SHP77 (cell line): ENCODE measurements at regions not wholly inside any gene's neighbourhood (a gene's known extent, or its start where the extent isn't known, plus 50 kb on each side); places are given as distances from the start of the nearest gene placed in this dataset.

ENCODE experiments used
- DNase-seq, 2 experiments: peaks; one replicate each; lab custom pipeline; 2025; lab: John Stamatoyannopoulos, UW

- DNase-seq = no peak
These were observed 458.9 kb upstream of the DYNLRB2 start for GRCh38 chr16:80081846-80082245.

GRCh38 chr16:80080287-80080851, 460.4 kb upstream of the DYNLRB2 start:
- DNase-seq = no peak

- DNase-seq = no peak
These were observed 461.7 kb upstream of the DYNLRB2 start for GRCh38 chr16:80079072-80079471.

- DNase-seq = no peak
These were observed 463.1 kb upstream of the DYNLRB2 start for GRCh38 chr16:80077696-80078095.

- no peak for DNase-seq
These were observed 466.5 kb upstream of the DYNLRB2 start for GRCh38 chr16:80074329-80074728.

- no peak for DNase-seq
These were observed 468.8 kb upstream of the DYNLRB2 start for GRCh38 chr16:80071964-80072456.

- DNase-seq = no peak
These were observed 466.5 kb upstream of the MAF start for GRCh38 chr16:80066805-80067580.

- no peak for DNase-seq
These were observed 465.0 kb upstream of the MAF start for GRCh38 chr16:80065541-80065940.

GRCh38 chr16:80063713-80064069, 463.2 kb upstream of the MAF start:
- DNase-seq = no peak

GRCh38 chr16:80063031-80063712, 462.6 kb upstream of the MAF start:
- DNase-seq = no peak

- no peak for DNase-seq
These were observed 462.0 kb upstream of the MAF start for GRCh38 chr16:80062361-80063030.

GRCh38 chr16:80060470-80060869, 459.9 kb upstream of the MAF start:
- DNase-seq = no peak

GRCh38 chr16:80059836-80060235, 459.3 kb upstream of the MAF start:
- no peak for DNase-seq

- DNase-seq = no peak
These were observed 457.7 kb upstream of the MAF start for GRCh38 chr16:80058214-80058613.

- DNase-seq = no peak
These were observed 455.8 kb upstream of the MAF start for GRCh38 chr16:80056324-80056723.

GRCh38 chr16:80055831-80056230, 455.3 kb upstream of the MAF start:
- no peak for DNase-seq

GRCh38 chr16:80054647-80055046, 454.1 kb upstream of the MAF start:
- no peak for DNase-seq

GRCh38 chr16:80051040-80051439, 450.5 kb upstream of the MAF start:
- DNase-seq = no peak

GRCh38 chr16:80048250-80048649, 447.7 kb upstream of the MAF start:
- DNase-seq = no peak

GRCh38 chr16:80047842-80048241, 447.3 kb upstream of the MAF start:
- no peak for DNase-seq

GRCh38 chr16:80046848-80047247, 446.3 kb upstream of the MAF start:
- no peak for DNase-seq

GRCh38 chr16:80046261-80046660, 445.7 kb upstream of the MAF start:
- no peak for DNase-seq

GRCh38 chr16:80045861-80046260, 445.3 kb upstream of the MAF start:
- no peak for DNase-seq
